IPS DF 6.9 (cell line): ENCODE measurements at regions not wholly inside any gene's neighbourhood (a gene's known extent, or its start where the extent isn't known, plus 50 kb on each side); places are given as distances from the start of the nearest gene placed in this dataset.
"Not testable (repeated sequence)": the region's sequence is repeated elsewhere in the genome, so short reads cannot be mapped to it uniquely, and the experiment has no call there.

Source experiments
- DNase-seq: peaks from one replicate; pipeline ENCODE4 v3.0.0-alpha.2; 2013; ENCODE audit warnings: low read depth, low spot score
- H3K27ac ChIP-seq: one replicate; pipeline ENCODE4 v1.5.1; 2013; ENCODE audit warnings: low read length, control low read depth
- H3K27me3 ChIP-seq: 2 replicates; pipeline ENCODE4 v1.6.1; 2013; ENCODE audit warnings: mild to moderate bottlenecking, low read length; ENCODE audit not compliant: control insufficient read depth, insufficient read depth
- H3K36me3 ChIP-seq: 2 replicates; pipeline ENCODE4 v1.6.1; 2013; ENCODE audit warnings: low read length; ENCODE audit not compliant: control insufficient read depth, insufficient read depth
- H3K4me1 ChIP-seq: 2 replicates; pipeline ENCODE4 v1.6.1; 2013; ENCODE audit warnings: low read length; ENCODE audit not compliant: control insufficient read depth, insufficient read depth
- H3K4me3 ChIP-seq: 2 replicates; pipeline ENCODE4 v1.5.1; 2013; ENCODE audit warnings: mild to moderate bottlenecking, low read length
- H3K9me3 ChIP-seq: 2 replicates; pipeline ENCODE4 v1.6.1; 2013; ENCODE audit warnings: low read length, inconsistent platforms; ENCODE audit not compliant: control insufficient read depth, insufficient read depth
- WGBS: extraction: QIAGEN DNeasy Blood & Tissue Kit; methylation state at CpG from one replicate; pipeline ENCODE4 v1.1.7; 2013; ENCODE audit warnings: mixed read lengths, missing lambda C conversion rate; ENCODE audit not compliant: insufficient read length, insufficient coverage; 5-methylcytosine and 5-hydroxymethylcytosine counted together

GRCh38 chr7:20895563-20895962 lies 108.9 kb upstream of the SP8 start:
- no peak overlapping the region for H3K4me3 ChIP-seq
- no peaks in the 10 kb centered on the region for H3K27me3 ChIP-seq
- no peak overlapping the region for H3K27ac ChIP-seq
- no peaks in the 10 kb centered on the region for H3K36me3 ChIP-seq
- H3K9me3 ChIP-seq = no peaks in the 10 kb centered on the region
- no peak for DNase-seq
- no CpG with 5 or more reads among the region's 5 CpGs for WGBS
- no peaks in the 10 kb centered on the region for H3K4me1 ChIP-seq

DNA sequence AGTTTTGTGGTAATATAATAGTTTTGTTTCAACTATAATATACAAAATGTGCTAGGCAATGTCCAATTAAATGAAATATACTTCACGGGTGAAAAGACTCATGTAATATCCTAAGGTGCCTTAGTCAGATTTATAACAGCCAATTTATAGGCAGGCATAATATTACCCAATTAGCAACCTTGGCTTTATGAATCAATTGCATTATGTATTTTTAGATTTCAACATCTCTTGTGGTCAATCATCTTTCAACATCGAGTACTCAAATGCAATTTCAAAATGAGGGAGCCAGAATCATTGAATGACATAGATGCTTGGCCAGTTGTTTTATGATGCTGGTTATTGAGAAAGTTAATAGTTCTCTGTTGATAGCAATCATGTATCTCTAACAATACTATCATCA lies 110.3 kb upstream of the SP8 start:
- H3K27me3 ChIP-seq = no peaks in the 10 kb centered on the region
- DNase-seq = no peak
- no peak overlapping the region for H3K27ac ChIP-seq
- H3K4me3 ChIP-seq = no peak overlapping the region
- no CpG with 5 or more reads among the region's 2 CpGs for WGBS
- no peaks in the 10 kb centered on the region for H3K9me3 ChIP-seq
- H3K36me3 ChIP-seq = no peaks in the 10 kb centered on the region
- H3K4me1 ChIP-seq = no peaks in the 10 kb centered on the region

- Histone ChIP-seq H3K36me3 (no peaks in the 10 kb centered on the region), H3K27ac (no peak overlapping the region), H3K27me3 (no peaks in the 10 kb centered on the region), H3K4me3 (no peak overlapping the region), H3K9me3 (no peaks in the 10 kb centered on the region), H3K4me1 (no peaks in the 10 kb centered on the region)
- no peak for DNase-seq
- no CpG with 5 or more reads among the region's 3 CpGs for WGBS
These were observed 120.2 kb upstream of the SP8 start for GRCh38 chr7:20906801-20907453.

- WGBS = no CpG with 5 or more reads among the region's 4 CpGs
- H3K27ac ChIP-seq = no peak overlapping the region
- H3K4me3 ChIP-seq = no peak overlapping the region
- DNase-seq = no peak
- no peaks in the 10 kb centered on the region for H3K4me1 ChIP-seq
- H3K27me3 ChIP-seq = no peaks in the 10 kb centered on the region
- H3K36me3 ChIP-seq = no peaks in the 10 kb centered on the region
- no peaks in the 10 kb centered on the region for H3K9me3 ChIP-seq
These were observed 124.4 kb upstream of the SP8 start for GRCh38 chr7:20911081-20911480.

DNA sequence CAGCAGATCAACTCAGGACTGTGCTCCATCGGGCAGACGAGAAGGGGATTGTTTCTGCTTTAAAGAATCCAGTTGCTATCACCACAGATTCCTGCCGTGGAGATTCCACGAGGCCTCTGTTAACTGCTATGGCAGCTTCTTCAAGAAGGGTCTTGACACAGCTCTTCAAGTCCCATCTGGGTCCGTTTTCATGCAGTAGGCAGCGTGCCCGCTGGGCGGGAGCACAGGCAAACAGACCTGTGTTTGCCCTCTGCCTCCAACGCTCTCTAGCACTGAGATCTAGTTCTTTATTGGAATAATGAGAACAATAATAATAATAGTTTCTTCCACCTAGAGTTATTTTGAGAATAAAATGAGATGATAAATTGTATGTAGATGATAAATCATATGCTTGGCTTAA lies 127.2 kb upstream of the SP8 start:
- H3K4me1 ChIP-seq = no peaks in the 10 kb centered on the region
- no peak overlapping the region for H3K4me3 ChIP-seq
- no peaks in the 10 kb centered on the region for H3K36me3 ChIP-seq
- no peaks in the 10 kb centered on the region for H3K9me3 ChIP-seq
- H3K27me3 ChIP-seq = no peaks in the 10 kb centered on the region
- H3K27ac ChIP-seq = no peak overlapping the region
- DNase-seq = no peak
- no CpG with 5 or more reads among the region's 9 CpGs for WGBS

DNA sequence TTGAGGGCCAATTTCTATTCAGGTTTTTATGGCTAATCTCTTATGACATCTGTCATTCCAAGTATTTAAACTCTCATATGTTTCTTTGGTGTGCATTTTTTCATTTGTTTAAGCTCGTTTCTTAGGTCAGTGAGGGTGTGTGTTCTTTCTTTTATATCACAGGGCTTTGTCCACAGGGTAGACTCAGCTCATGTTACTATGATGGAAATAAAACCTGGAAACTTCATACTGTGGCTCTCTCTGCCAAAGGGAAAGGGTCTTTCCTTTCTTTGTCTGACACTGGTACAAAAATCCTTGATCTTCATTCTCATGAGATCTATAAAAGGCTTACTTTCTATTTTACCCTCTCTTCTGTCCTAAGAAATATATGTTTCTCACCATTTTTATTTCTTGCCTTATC lies 129.6 kb upstream of the SP8 start:
- no peaks in the 10 kb centered on the region for H3K9me3 ChIP-seq
- no peaks in the 10 kb centered on the region for H3K27me3 ChIP-seq
- no peaks in the 10 kb centered on the region for H3K36me3 ChIP-seq
- DNase-seq = no peak
- H3K4me3 ChIP-seq = no peak overlapping the region
- WGBS = no CpG with 5 or more reads among the region's 1 CpG
- no peaks in the 10 kb centered on the region for H3K4me1 ChIP-seq
- no peak overlapping the region for H3K27ac ChIP-seq

DNA sequence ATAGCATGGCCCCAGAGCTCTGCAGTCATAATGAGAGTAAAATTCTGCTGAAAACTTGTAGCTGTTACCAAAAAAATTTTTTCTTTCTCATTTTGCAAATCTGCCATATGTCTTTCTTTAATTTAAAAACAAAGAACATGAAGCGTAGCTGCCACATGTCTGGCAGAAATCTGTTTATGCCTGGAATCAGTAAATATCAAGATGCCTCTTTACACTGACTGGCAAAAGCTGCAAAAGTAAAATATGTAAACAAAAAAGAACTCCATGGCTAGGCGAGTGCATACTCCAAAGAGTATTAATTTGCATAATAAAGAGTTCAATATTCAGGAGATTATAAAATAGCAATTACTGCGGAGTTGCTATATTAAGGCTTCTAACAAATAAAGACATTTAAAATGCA lies 130.9 kb upstream of the SP8 start:
- no CpG with 5 or more reads among the region's 3 CpGs for WGBS
- no peaks in the 10 kb centered on the region for H3K4me1 ChIP-seq
- H3K4me3 ChIP-seq = no peak overlapping the region
- no peaks in the 10 kb centered on the region for H3K27me3 ChIP-seq
- no peak for DNase-seq
- no peaks in the 10 kb centered on the region for H3K36me3 ChIP-seq
- H3K9me3 ChIP-seq = no peaks in the 10 kb centered on the region
- no peak overlapping the region for H3K27ac ChIP-seq

GRCh38 chr7:20918156-20918555 lies 131.5 kb upstream of the SP8 start:
- no peaks in the 10 kb centered on the region for H3K27me3 ChIP-seq

GRCh38 chr7:20927178-20927577 lies 140.5 kb upstream of the SP8 start:
- not testable (repeated sequence) for DNase-seq, H3K9me3 ChIP-seq, H3K27ac ChIP-seq, H3K36me3 ChIP-seq, H3K4me3 ChIP-seq, H3K27me3 ChIP-seq, H3K4me1 ChIP-seq

More at GRCh38 chr7:20918156-20918555, 131.5 kb upstream of the SP8 start:
- no peaks in the 10 kb centered on the region for H3K36me3 ChIP-seq
- no peaks in the 10 kb centered on the region for H3K4me1 ChIP-seq
- WGBS = no CpG with 5 or more reads among the region's 4 CpGs
- no peak overlapping the region for H3K27ac ChIP-seq
- DNase-seq = no peak
- H3K4me3 ChIP-seq = no peak overlapping the region
- H3K9me3 ChIP-seq = no peaks in the 10 kb centered on the region

DNA sequence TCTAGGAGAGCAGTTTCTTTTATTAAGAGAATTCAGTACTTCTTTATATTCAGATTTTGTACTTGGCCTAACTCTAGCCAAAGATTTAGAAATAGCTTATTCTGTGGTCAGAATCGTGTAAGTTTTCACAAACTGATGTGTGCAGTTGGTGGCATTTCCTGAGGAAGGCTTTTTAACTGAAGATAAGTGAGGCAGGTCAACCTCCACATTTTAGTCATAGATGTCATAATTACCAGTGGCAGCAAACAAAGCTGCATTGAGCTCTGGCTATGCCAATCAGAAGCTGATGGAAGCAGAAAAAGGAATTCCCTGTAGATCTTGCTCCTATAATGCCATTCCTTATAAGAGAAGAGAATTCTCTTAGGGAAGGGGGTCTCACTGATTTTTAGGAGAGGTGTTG lies 141.3 kb upstream of the SP8 start:
- Histone ChIP-seq H3K9me3 (no peaks in the 10 kb centered on the region), H3K27me3 (no peaks in the 10 kb centered on the region), H3K4me1 (no peaks in the 10 kb centered on the region), H3K27ac (no peak overlapping the region), H3K4me3 (no peak overlapping the region), H3K36me3 (no peaks in the 10 kb centered on the region)
- no peak for DNase-seq
- no CpG with 5 or more reads among the region's 1 CpG for WGBS

DNA sequence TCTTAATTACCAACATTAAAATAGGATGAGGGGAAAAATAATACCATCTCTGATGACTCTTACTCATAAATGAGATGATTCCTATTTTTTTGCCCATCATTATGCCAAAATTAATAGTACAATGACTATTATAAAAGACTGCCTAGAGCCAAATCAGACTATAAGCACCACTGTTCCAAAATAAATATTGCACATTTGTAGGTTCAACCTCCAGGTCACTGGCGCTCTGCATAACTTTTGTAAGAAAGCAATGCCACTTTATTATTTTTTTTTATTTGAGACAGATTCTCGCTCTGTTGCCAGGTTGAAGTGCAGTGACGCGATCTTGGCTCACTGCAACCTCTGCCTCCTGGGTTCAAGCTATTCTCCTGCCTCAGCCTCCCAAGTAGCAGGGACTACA lies 142.5 kb upstream of the SP8 start:
- H3K4me1 ChIP-seq = no peaks in the 10 kb centered on the region
- H3K9me3 ChIP-seq = no peaks in the 10 kb centered on the region
- no peak overlapping the region for H3K4me3 ChIP-seq
- no peaks in the 10 kb centered on the region for H3K27me3 ChIP-seq
- WGBS = no CpG with 5 or more reads among the region's 4 CpGs
- no peak for DNase-seq
- H3K27ac ChIP-seq = no peak overlapping the region
- no peaks in the 10 kb centered on the region for H3K36me3 ChIP-seq
